NCI-H1930 (cell line): ENCODE measurements at regions not wholly inside any gene's neighbourhood (a gene's known extent, or its start where the extent isn't known, plus 50 kb on each side); places are given as distances from the start of the nearest gene placed in this dataset.

Experiments used
- DNase-seq, 2 experiments: peaks; one replicate each; lab custom pipeline; 2025; lab: John Stamatoyannopoulos, UW

DNA sequence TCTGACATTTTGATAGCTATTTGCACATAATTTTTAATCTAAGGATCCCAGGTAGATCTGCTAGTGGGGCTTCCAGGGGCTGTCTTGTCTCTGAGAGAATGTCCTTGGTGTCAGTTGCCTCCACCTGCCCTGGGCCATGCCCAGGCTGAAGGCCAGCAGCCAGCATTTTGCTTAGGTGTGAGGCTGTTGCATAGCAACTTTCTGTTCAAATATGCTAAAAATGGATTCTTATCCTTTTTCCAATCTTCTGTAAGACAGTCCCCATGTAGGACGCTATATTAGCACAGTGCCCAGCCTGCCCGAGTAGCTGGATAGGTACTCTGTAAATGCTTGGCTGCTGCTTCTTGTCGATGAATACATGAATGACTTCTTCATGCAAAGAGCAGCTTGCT is 62.5 kb upstream of the CITED2 start:
- DNase-seq, result no peak

GRCh38 chr6:139436200-139436956 is 61.9 kb upstream of the CITED2 start:
- DNase-seq, result no peak

GRCh38 chr6:139433631-139434419 is 59.4 kb upstream of the CITED2 start:
- no peak for DNase-seq

- DNase-seq, result no peak
Measured at GRCh38 chr6:139431602-139431956, 57.1 kb upstream of the CITED2 start.

DNA sequence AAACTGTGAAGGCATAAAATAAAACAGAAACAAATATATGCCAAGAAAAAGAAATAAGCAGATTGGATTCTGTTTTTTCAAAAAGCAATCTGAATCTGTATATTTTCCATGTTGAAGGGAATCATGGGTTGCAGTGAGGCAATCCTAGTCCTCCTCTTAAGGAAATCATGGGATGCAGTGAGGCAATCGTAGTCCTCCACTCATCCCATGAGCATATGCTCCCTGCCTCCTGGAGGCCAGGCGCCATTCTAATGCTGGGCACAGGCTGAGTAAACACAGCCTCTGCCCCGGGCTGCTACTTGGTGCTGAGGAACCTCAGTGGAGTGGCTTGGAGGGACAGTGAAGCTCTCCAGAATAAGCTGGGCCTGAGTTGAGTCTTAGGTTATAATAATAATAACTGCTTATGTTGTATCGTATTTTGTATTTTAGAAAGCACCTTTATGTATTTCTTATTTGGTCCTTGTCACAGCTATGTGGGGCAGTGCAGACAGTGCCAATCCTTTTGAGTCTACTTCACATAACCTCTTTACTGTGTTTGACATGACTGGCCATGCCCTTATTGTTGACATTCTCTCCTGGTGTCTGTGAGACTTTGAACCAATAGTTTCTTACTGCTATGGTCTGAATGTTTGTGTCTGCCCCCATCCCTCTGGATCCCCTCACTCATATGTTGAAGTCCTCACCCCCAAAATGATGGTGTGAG is 56.6 kb upstream of the CITED2 start:
- DNase-seq, result no peak

- DNase-seq, result no peak
Measured at GRCh38 chr6:139429580-139430145, 55.2 kb upstream of the CITED2 start.

DNA sequence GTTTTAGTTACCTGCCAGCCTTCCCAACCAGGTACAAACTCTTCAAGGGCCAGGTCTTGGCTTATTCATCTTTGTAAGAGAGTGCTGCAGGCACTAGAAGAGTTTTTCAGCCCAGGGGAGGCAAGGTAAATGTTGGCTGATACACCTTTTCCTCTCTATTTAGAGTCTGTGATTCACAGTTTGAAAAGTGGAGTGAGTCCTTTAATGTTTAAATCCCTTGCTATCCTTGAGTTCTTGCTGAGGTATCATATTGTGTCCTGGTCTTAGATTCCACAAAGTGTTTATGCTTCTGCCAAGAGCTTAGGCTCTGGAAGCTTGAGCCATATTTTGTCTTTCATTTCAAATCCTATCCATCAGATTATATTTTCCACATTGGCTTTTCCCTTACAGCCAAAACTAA is 52.8 kb upstream of the CITED2 start:
- no peak for DNase-seq

DNA sequence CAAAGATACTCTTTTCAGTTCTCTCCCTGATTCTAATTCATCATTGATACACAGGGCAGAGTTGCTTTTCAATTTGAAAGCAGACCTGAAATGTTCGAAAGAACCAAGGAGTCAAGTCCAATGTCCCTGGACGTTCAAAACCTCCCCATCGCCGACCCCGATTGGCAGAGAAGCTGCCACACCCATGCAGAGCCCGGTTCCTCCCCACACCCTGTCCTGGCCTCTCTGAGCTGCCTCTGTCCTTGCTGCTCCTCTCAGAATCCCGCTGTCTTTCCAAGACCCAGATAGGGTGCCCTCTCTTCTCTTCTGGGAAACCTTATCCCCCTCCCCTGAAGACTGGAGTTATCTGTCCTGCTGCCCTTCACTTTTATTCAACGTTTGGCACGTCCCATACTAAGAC is 52.3 kb upstream of the CITED2 start:
- DNase-seq, result no peak

GRCh38 chr6:139425780-139426179 is 51.3 kb upstream of the CITED2 start:
- DNase-seq, result no peak

DNA sequence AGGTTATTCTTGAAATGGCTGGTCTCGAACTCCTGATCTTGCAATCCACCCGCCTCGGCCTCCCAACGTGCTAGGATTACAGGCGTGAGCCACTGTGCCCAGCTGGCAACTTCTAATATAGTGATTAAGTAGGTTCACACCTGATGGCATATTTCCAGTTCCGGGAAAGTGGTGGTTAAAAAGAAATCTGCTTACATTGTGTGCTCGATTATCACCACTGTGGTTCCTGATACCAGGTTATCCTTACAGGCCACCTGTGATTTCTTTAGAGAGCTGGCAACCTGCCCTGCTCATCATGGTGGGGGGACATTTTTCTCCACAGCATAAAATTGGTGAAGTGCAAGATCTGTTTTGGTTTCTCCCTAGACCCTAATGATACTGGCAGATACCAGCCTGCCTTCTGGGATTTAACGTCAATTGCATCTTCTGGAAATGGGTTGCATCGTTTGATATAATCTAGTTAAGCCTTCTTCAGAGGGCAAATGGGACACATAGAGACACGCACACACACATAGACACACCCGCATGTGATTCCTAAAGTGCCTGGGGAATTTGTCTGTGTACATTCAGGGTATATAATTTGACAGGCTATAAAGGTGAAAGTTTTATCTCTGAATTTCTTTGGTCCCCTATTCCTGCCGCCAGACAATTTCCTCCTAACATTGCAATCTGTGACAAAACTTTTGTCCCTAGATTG is 49.7 kb upstream of the CITED2 start:
- DNase-seq, result no peak
